Keratinocyte (primary cell): ENCODE measurements at regions not wholly inside any gene's neighbourhood (a gene's known extent, or its start where the extent isn't known, plus 50 kb on each side); places are given as distances from the start of the nearest gene placed in this dataset.

Source experiments
- EZH2 ChIP-seq: IDR thresholded peaks from one replicate; pipeline ENCODE4 v1.6.1; 2012; ENCODE audit warnings: inconsistent platforms, mild to moderate bottlenecking, low read length, moderate library complexity
- TF ChIP-seq, protein P1 (sequence below), 3 experiments: IDR thresholded peaks in 1 of 3; conservative IDR thresholded peaks in 1 of 3; optimal IDR thresholded peaks in 1 of 3; 2 replicates in 2 of 3; 3 replicates in 1 of 3; pipeline versions ENCODE3 to v1.5.1; 2011; ENCODE audit warnings: low read length in 3 of 3, mild to moderate bottlenecking in 3 of 3, moderate library complexity in 2 of 3, control low read depth in 1 of 3, inconsistent platforms in 1 of 3; ENCODE audit not compliant: insufficient read depth in 2 of 3; ENCODE audit errors: extremely low read depth in 1 of 3

DNA sequence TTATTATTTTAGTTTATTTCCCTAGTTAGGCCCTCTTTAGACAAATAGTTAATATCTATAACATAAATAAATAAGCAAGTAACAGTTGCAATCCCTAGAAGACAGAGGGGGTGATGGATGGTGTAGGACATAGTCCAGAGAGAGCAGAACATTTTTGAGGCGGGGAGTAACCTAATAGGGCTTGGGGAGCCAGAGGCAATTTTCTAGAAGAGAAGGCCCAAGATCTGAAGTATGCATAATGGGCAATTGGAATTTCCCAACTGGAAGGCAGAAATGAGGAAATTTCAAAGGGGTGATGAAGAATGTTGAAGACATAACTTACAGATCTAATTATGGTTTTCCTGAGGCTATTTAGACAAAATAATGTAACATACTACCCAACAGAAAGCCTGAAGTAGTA, 525.7 kb downstream of the TUSC7 start:
- TF ChIP-seq, protein P1, sequence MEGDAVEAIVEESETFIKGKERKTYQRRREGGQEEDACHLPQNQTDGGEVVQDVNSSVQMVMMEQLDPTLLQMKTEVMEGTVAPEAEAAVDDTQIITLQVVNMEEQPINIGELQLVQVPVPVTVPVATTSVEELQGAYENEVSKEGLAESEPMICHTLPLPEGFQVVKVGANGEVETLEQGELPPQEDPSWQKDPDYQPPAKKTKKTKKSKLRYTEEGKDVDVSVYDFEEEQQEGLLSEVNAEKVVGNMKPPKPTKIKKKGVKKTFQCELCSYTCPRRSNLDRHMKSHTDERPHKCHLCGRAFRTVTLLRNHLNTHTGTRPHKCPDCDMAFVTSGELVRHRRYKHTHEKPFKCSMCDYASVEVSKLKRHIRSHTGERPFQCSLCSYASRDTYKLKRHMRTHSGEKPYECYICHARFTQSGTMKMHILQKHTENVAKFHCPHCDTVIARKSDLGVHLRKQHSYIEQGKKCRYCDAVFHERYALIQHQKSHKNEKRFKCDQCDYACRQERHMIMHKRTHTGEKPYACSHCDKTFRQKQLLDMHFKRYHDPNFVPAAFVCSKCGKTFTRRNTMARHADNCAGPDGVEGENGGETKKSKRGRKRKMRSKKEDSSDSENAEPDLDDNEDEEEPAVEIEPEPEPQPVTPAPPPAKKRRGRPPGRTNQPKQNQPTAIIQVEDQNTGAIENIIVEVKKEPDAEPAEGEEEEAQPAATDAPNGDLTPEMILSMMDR (optimal IDR thresholded peaks at IDR 0.05 in 1 of 3, IDR thresholded peaks at IDR 0.05 in 1 of 3, conservative IDR thresholded peaks at IDR 0.05 in 1 of 3; ENCODE audit: extremely low read depth in 1 of 3, insufficient read depth in 2 of 3, low read length in 3 of 3), result no peak
- TF ChIP-seq EZH2, result no peak
